ENCODE measurements at regions not wholly inside any gene's neighbourhood (a gene's known extent, or its start where the extent isn't known, plus 50 kb on each side); places are given as distances from the start of the nearest gene placed in this dataset.

- no peak for TF ChIP-seq CTCF (conservative IDR thresholded peaks at IDR 0.05)
- TF ChIP-seq EZH2 (IDR thresholded peaks at IDR 0.05; ENCODE audit: low read depth), result no peak
Measured at GRCh38 chr1:60621368-60621851, 461.0 kb upstream of the NFIA start.
